GM23248 (cell line): ENCODE measurements at regions not wholly inside any gene's neighbourhood (a gene's known extent, or its start where the extent isn't known, plus 50 kb on each side); places are given as distances from the start of the nearest gene placed in this dataset.

ENCODE experiments used
- DNase-seq: peaks from one replicate; pipeline ENCODE4 v3.0.0-alpha.2; 2015
- H2AFZ ChIP-seq: fragments of 200-600 bp; sonication (generic); 2 replicates; pipeline ENCODE4 v1.6.1; 2016; ENCODE audit warnings: antibody characterized with exemption
- H3F3A ChIP-seq: fragments of 200-600 bp; sonication (generic); 2 replicates; pipeline ENCODE4 v1.6.1; 2016; ENCODE audit warnings: mild to moderate bottlenecking, antibody characterized with exemption, mixed run types; ENCODE audit not compliant: insufficient read depth
- H3K27ac ChIP-seq: fragments of 200-600 bp; sonication (generic); 2 replicates; pipeline ENCODE4 v1.5.1; 2016; ENCODE audit warnings: mild to moderate bottlenecking
- H3K27me3 ChIP-seq: fragments of 200-600 bp; sonication (generic); replicated peaks from 2 replicates; pipeline ENCODE4 v1.6.1; 2016; ENCODE audit warnings: mild to moderate bottlenecking; ENCODE audit not compliant: insufficient read depth
- H3K36me3 ChIP-seq: fragments of 200-600 bp; sonication (generic); 2 replicates; pipeline ENCODE4 v1.6.1; 2016; ENCODE audit warnings: low read depth, mild to moderate bottlenecking
- H3K4me1 ChIP-seq: fragments of 200-600 bp; sonication (generic); 2 replicates; pipeline ENCODE4 v1.6.1; 2016; ENCODE audit warnings: mild to moderate bottlenecking; ENCODE audit not compliant: insufficient read depth
- H3K4me2 ChIP-seq: fragments of 200-600 bp; sonication (generic); one replicate; pipeline ENCODE4 v1.6.1; 2016; ENCODE audit warnings: mild to moderate bottlenecking; ENCODE audit not compliant: unreplicated experiment
- H3K4me3 ChIP-seq: fragments of 200-600 bp; sonication (generic); 2 replicates; pipeline ENCODE4 v1.5.1; 2016; ENCODE audit warnings: mild to moderate bottlenecking
- H3K79me2 ChIP-seq: fragments of 200-600 bp; sonication (generic); 2 replicates; pipeline ENCODE4 v1.6.1; 2016; ENCODE audit warnings: mild to moderate bottlenecking; ENCODE audit not compliant: insufficient read depth
- H3K9ac ChIP-seq: fragments of 200-600 bp; sonication (generic); 2 replicates; pipeline ENCODE4 v1.6.1; 2016; ENCODE audit warnings: mild to moderate bottlenecking
- H3K9me2 ChIP-seq: fragments of 200-600 bp; sonication (generic); 2 replicates; pipeline ENCODE4 v1.6.1; 2016; ENCODE audit warnings: mixed run types, mild to moderate bottlenecking, moderate library complexity; ENCODE audit not compliant: insufficient read depth
- H3K9me3 ChIP-seq: fragments of 200-600 bp; sonication (generic); one replicate; pipeline ENCODE4 v1.6.1; 2017; ENCODE audit warnings: low read depth
- H4K20me1 ChIP-seq: fragments of 200-600 bp; sonication (generic); 2 replicates; pipeline ENCODE4 v1.6.0; 2016; ENCODE audit not compliant: insufficient read depth
- EZH2 ChIP-seq: fragments of 200-600 bp; sonication (generic); IDR thresholded peaks from 2 replicates; pipeline ENCODE4 v1.6.1; 2018; ENCODE audit warnings: antibody characterized with exemption, mild to moderate bottlenecking; ENCODE audit not compliant: insufficient read depth, poor library complexity, severe bottlenecking
- EZH2phosphoT487 ChIP-seq: fragments of 200-600 bp; sonication (generic); IDR thresholded peaks from 2 replicates; pipeline ENCODE4 v1.6.1; 2018; ENCODE audit warnings: antibody characterized with exemption, moderate library complexity, mild to moderate bottlenecking, low read depth; ENCODE audit not compliant: insufficient read depth
- WGBS, 2 experiments: methylation state at CpG; one replicate each; pipeline ENCODE4 v1.1.6; 2015 to 2017; ENCODE audit warnings: low lambda C conversion rate in 2 of 2, low coverage in 1 of 2; ENCODE audit errors: missing lambda C conversion rate in 2 of 2; 5-methylcytosine and 5-hydroxymethylcytosine counted together
- in situ Hi-C: fragments of 300-500 bp; cut with MboI; formaldehyde crosslinking; loops from 2 replicates; pipeline ENCODE4 v1.15.0; 2020

GRCh38 chr7:121634356-121634755 lies 238.2 kb upstream of the FAM3C start:
- H3K36me3 ChIP-seq = no peaks in the 10 kb centered on the region
- H3K27me3 ChIP-seq = no peaks in the 10 kb centered on the region
- no peak overlapping the region for H3K9ac ChIP-seq
- H3K4me2 ChIP-seq = no peak overlapping the region
- H3K27ac ChIP-seq = no peak overlapping the region
- no peaks in the 10 kb centered on the region for H3K9me3 ChIP-seq
- no peaks in the 10 kb centered on the region for H3F3A ChIP-seq
- no peaks in the 10 kb centered on the region for H3K4me1 ChIP-seq
- 4 to 5% methylated on average over 1 of the region's 1 CpG for WGBS, 2 experiments
- no peaks in the 10 kb centered on the region for H3K9me2 ChIP-seq
- no peak overlapping the region for H2AFZ ChIP-seq
- no peak for DNase-seq
- in situ Hi-C loops = no loop called here
- no peak overlapping the region for H3K4me3 ChIP-seq
- TF ChIP-seq EZH2 (no peak), EZH2phosphoT487 (no peak)
- H4K20me1 ChIP-seq = no peaks in the 10 kb centered on the region
- H3K79me2 ChIP-seq = no peaks in the 10 kb centered on the region

GRCh38 chr7:121633186-121633585 lies 237.1 kb upstream of the FAM3C start:
- WGBS, 2 experiments = 17 to 25% methylated on average over 3 of the region's 3 CpGs
- H3F3A ChIP-seq = no peaks in the 10 kb centered on the region
- no peak for DNase-seq
- no peak overlapping the region for H3K9ac ChIP-seq
- no peaks in the 10 kb centered on the region for H3K79me2 ChIP-seq
- H3K27ac ChIP-seq = no peak overlapping the region
- no peaks in the 10 kb centered on the region for H3K36me3 ChIP-seq
- H3K4me1 ChIP-seq = no peaks in the 10 kb centered on the region
- H3K4me3 ChIP-seq = no peak overlapping the region
- H3K9me3 ChIP-seq = no peaks in the 10 kb centered on the region
- no peak overlapping the region for H2AFZ ChIP-seq
- TF ChIP-seq EZH2 (no peak), EZH2phosphoT487 (no peak)
- H4K20me1 ChIP-seq = no peaks in the 10 kb centered on the region
- in situ Hi-C loops = no loop called here
- H3K9me2 ChIP-seq = no peaks in the 10 kb centered on the region
- H3K27me3 ChIP-seq = no peaks in the 10 kb centered on the region
- no peak overlapping the region for H3K4me2 ChIP-seq

- Histone ChIP-seq H3K4me2 (no peak overlapping the region), H3K9me3 (no peaks in the 10 kb centered on the region), H4K20me1 (no peaks in the 10 kb centered on the region), H3K4me3 (no peak overlapping the region), H3K27me3 (no peaks in the 10 kb centered on the region), H3K36me3 (no peaks in the 10 kb centered on the region), H3K9ac (no peak overlapping the region), H3K4me1 (no peaks in the 10 kb centered on the region), H3K27ac (no peak overlapping the region), H2AFZ (no peak overlapping the region), H3K9me2 (no peaks in the 10 kb centered on the region), H3K79me2 (no peaks in the 10 kb centered on the region), H3F3A (no peaks in the 10 kb centered on the region)
- in situ Hi-C loops = no loop called here
- peak; percentile 33 for DNase-seq
- TF ChIP-seq EZH2phosphoT487 = no peak
- no peak for TF ChIP-seq EZH2
- 4 to 6% methylated on average over 3 of the region's 3 CpGs for WGBS, 2 experiments
These were observed 228.8 kb upstream of the FAM3C start for GRCh38 chr7:121624958-121625357.

- Histone ChIP-seq H3K36me3 (no peaks in the 10 kb centered on the region), H3F3A (no peaks in the 10 kb centered on the region), H3K4me2 (no peak overlapping the region), H3K79me2 (no peaks in the 10 kb centered on the region), H3K9me2 (no peaks in the 10 kb centered on the region), H3K4me3 (no peak overlapping the region), H3K4me1 (no peaks in the 10 kb centered on the region), H2AFZ (no peak overlapping the region), H3K27ac (no peak overlapping the region), H4K20me1 (no peaks in the 10 kb centered on the region), H3K9me3 (no peaks in the 10 kb centered on the region), H3K27me3 (no peaks in the 10 kb centered on the region), H3K9ac (no peak overlapping the region)
- in situ Hi-C loops = no loop called here
- no peak for TF ChIP-seq EZH2phosphoT487
- no peak for TF ChIP-seq EZH2
- no peak for DNase-seq
- 68 to 74% methylated on average over 6 of the region's 6 CpGs for WGBS, 2 experiments
These were observed 227.2 kb upstream of the FAM3C start for GRCh38 chr7:121623130-121623872.
